PC-3 (cell line): ENCODE measurements at regions not wholly inside any gene's neighbourhood (a gene's known extent, or its start where the extent isn't known, plus 50 kb on each side); places are given as distances from the start of the nearest gene placed in this dataset.

Experiments used
- CTCF ChIP-seq: fragments of 300-600 bp; sonication (generic); conservative IDR thresholded peaks from 2 replicates; pipeline ENCODE4 v1.5.1; 2017; ENCODE audit warnings: antibody characterized with exemption, low read depth, mild to moderate bottlenecking, low read length
- EZH2 ChIP-seq: fragments of 300-600 bp; sonication (generic); IDR thresholded peaks from one replicate; pipeline ENCODE4 v1.6.1; 2017; ENCODE audit warnings: antibody characterized with exemption, mild to moderate bottlenecking, low read length; ENCODE audit not compliant: unreplicated experiment
- EZH2phosphoT487 ChIP-seq: fragments of 300-600 bp; sonication (generic); IDR thresholded peaks from 2 replicates; pipeline ENCODE4 v1.6.1; 2018; ENCODE audit warnings: mild to moderate bottlenecking, antibody characterized with exemption, low read length, borderline replicate concordance

- TF ChIP-seq EZH2 (no peak), CTCF (no peak), EZH2phosphoT487 (no peak)
Measured at GRCh38 chr2:10239561-10239967, 63.1 kb upstream of the HPCAL1 start.
